ENCODE measurements at regions not wholly inside any gene's neighbourhood (a gene's known extent, or its start where the extent isn't known, plus 50 kb on each side); places are given as distances from the start of the nearest gene placed in this dataset.
"Not testable (repeated sequence)": the region's sequence is repeated elsewhere in the genome, so short reads cannot be mapped to it uniquely, and the experiment has no call there.

GRCh38 chr12:74148849-74149248, 388.8 kb upstream of the ATXN7L3B start:
- TF ChIP-seq, protein P1, sequence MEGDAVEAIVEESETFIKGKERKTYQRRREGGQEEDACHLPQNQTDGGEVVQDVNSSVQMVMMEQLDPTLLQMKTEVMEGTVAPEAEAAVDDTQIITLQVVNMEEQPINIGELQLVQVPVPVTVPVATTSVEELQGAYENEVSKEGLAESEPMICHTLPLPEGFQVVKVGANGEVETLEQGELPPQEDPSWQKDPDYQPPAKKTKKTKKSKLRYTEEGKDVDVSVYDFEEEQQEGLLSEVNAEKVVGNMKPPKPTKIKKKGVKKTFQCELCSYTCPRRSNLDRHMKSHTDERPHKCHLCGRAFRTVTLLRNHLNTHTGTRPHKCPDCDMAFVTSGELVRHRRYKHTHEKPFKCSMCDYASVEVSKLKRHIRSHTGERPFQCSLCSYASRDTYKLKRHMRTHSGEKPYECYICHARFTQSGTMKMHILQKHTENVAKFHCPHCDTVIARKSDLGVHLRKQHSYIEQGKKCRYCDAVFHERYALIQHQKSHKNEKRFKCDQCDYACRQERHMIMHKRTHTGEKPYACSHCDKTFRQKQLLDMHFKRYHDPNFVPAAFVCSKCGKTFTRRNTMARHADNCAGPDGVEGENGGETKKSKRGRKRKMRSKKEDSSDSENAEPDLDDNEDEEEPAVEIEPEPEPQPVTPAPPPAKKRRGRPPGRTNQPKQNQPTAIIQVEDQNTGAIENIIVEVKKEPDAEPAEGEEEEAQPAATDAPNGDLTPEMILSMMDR (conservative IDR thresholded peaks at IDR 0.05; ENCODE audit: low read depth, low read length), result no peak
- DNase-seq (ENCODE audit: low read depth), result no peak
- no peak overlapping the region for H3K4me3 ChIP-seq (ENCODE audit: low read length)

DNA sequence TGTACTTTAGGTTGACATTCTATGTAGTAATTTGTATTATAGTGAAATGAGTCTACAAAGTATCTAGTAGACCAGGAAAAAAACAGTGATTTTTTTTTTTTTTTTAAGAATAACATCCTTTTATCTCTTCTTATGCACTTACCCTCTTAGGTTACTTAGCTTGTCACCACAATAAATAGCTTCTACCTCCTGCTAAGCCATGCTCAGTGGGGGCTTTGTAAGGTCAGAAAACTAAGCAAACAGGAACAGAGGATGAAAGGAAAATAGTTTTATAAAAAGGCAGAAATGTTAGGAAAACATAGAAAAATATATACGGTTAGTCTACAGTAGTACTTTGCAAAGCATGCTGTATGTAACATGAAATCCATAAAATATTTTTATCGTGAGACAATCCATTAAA, 385.3 kb upstream of the ATXN7L3B start:
- TF ChIP-seq, protein P1 (conservative IDR thresholded peaks at IDR 0.05; ENCODE audit: low read depth, low read length), result no peak
- no peak for DNase-seq (ENCODE audit: low read depth)
- no peak overlapping the region for H3K4me3 ChIP-seq (ENCODE audit: low read length)

GRCh38 chr12:74166096-74166495, 371.5 kb upstream of the ATXN7L3B start:
- TF ChIP-seq, protein P1 (conservative IDR thresholded peaks at IDR 0.05; ENCODE audit: low read depth, low read length), result no peak
- no peak for DNase-seq (ENCODE audit: low read depth)
- H3K4me3 ChIP-seq (ENCODE audit: low read length), result no peak overlapping the region

DNA sequence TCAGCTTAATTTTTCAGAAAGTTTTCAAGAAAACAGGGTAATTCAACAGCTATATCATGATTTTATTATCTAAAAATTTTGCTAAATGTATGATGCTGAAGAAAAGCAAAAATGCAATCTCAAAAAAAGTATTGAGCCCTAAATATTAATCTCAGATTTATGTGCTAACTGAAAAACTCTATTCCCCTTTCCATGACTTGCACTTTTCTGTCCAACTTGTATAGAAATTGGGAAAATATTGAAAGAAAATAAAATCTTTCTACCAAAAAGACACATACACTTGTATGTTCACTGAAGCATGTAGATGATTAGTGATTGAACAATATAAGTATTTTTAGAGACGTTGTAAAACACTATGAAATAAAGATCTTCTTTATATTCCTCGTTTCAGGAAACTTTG, 368.0 kb upstream of the ATXN7L3B start:
- H3K4me3 ChIP-seq (ENCODE audit: low read length), result no peak overlapping the region
- TF ChIP-seq, protein P1 (conservative IDR thresholded peaks at IDR 0.05; ENCODE audit: low read depth, low read length), result no peak
- DNase-seq (ENCODE audit: low read depth), result no peak

GRCh38 chr12:74170645-74171477, 366.8 kb upstream of the ATXN7L3B start:
- DNase-seq (ENCODE audit: low read depth), result no peak
- TF ChIP-seq, protein P1 (conservative IDR thresholded peaks at IDR 0.05; ENCODE audit: low read depth, low read length), result no peak
- H3K4me3 ChIP-seq (ENCODE audit: low read length), result no peak overlapping the region

DNA sequence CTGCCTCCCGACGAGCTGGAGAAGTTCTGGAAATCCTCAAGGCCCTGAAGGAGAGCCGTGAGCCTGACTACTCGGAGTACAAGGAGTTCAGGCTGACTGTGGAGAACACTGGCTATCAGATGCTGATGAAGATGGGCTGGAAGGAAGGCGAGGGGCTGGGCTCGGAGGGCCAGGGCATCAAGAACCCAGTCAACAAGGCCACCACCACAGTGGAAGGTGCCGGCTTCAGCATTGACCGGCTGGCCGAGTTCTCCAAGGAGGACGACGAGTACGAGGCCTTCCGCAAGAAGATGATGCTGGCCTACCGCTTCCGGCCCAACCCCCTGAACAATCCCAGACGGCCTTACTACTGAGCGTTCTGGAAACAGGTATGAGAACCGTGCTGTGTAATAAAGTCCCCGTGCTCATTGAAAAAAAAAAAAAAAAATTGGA, 366.1 kb upstream of the ATXN7L3B start:
- no peak for DNase-seq (ENCODE audit: low read depth)
- H3K4me3 ChIP-seq (ENCODE audit: low read length), result no peak overlapping the region
- TF ChIP-seq, protein P1 (conservative IDR thresholded peaks at IDR 0.05; ENCODE audit: low read depth, low read length), result no peak

- DNase-seq (ENCODE audit: low read depth); H3K4me3 ChIP-seq (ENCODE audit: low read length): not testable (repeated sequence)
These were observed 362.7 kb upstream of the ATXN7L3B start for GRCh38 chr12:74174961-74175360.

Measured in retinal pigment epithelial cell (primary cell).